ENCODE measurements at regions not wholly inside any gene's neighbourhood (a gene's known extent, or its start where the extent isn't known, plus 50 kb on each side); places are given as distances from the start of the nearest gene placed in this dataset.
"Not testable (repeated sequence)": the region's sequence is repeated elsewhere in the genome, so short reads cannot be mapped to it uniquely, and the experiment has no call there.

DNA sequence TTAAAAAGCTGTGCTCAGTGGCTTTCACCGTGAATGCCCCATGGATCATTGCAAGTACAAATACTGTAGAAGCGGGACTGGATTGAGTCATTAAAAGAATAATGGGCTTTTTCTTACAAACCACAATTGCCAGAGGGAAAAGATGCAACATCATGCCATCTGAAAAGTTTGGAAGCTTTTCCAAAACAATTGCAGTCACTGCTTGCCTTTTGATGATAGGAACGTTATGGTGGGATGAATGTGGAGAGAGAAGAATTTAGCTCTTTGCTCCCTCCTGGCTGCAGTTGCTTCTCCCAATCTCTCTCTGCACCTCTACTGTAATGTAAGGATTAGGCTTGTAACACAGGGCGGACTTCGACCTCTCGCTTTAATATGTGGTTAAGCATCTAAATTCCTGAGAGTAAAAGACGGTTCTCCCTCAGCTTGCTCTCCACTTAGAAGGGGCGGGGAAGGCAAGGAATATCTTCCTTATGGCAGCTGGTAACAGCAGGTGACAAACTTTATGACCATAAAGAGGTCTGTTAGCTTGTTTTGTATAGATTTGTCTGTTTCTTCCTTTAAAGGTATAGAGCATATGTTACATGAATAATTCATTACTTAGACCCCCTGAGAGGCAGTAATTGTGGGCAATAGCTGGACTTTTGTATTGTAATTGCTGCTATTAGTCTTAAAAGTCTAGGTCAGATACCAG, 376.1 kb downstream of the UTRN start:
- DNase-seq, result no peak

DNA sequence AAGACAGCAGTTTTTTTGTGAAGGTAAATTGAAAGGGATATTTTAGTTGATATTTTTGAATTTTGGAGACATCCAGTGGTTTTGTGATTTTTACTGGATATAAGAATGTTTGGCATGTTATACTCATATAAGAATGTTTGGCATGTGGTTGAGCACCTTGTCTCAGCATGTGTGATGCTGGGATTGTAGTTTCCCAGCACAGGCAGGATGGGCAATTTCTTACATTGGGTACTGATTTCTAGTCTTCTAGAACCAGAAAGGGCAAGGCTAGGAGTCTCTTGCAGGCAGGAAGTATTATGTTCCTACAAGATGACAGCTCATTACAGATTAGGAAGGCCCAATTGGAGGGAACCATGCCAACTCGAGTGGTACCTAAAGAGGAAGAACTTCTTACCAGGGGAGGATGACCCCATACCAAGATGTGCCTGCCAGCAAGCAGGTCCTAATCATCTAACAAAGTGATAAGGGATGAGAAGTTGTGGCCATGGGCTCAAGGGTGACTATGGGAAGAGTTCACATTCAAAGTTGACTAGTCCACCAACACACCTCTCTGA, 377.8 kb downstream of the UTRN start:
- no peak for DNase-seq

DNA sequence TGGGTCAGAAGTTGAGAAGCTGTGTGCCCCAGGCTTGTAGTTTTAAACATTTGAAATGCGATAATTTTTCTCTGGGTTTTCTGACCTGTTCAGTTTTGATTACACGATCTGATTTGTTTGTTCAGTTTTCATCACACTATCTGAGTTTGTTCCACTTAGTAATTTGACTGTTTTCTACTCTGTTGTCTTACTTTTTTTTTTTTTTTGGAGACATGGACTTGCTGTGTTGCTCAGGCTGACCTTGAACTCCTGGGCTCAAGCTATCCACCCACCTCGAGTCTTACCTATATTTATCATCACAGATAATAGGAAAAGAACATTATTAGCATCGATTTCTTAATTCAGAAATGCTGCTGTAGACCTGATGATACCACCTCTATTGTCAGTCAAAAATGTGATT, 379.1 kb downstream of the UTRN start:
- no peak for DNase-seq

DNA sequence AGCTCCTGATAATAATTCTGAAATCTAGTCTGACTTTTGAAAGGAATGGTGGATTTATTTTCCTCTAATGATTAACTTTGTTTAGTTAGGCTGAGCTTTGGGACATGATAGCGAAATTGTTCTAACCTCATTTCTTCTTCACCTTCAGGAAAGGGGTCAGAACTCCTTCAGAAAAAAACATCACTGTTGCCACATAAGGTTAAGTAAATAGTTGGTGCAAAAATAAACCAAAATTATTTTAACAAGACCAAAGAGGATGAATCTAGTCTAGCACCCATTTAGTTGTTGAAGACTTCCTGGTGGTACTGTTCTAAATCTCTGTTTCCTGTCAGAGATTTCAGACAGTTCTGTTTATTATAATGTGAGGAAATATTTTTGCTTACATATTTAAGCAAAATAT, 379.8 kb downstream of the UTRN start:
- DNase-seq, result no peak

DNA sequence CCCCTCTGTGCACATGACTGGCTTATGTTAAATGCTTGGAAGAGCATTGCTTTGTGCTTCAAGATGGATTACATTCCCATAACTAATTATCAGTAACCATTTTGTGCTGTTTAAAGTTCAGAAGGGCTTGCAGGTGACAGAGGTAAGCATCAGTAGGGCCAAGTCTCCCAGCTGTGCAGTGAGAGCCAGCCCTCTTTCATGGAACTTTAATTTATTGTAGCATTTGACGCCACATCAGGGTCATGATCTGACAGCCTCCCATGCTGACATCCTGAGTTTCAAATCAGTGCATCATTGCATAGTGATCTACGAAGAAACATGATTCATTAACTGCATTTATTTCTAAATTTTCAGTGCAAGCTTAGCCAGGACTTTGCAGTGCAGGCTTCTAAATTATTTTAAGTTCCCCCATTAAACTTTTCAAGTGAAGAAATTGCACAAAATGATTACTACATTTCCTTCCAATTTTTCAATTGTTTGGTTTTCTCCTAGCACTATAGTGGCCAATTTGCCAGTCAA, 380.9 kb downstream of the UTRN start:
- no peak for DNase-seq

DNA sequence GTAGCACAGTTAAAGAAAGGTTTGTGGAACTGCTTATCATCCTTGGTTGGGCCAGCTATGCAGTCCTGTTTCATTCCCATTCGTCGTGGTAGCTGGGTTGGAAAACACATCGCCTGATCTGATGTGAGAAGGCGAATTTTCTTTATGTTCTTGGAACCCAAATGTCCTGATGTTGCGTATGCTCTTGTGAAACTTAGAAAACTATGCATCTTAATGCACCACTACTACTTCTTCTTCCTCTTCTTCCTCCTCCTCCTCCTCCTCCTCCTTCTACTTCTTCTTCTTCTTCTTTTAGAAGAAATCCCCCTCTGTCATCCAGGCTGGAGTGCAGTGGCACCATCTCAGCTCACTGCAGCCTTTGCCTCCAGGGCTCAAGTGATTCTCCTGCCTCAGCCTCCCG, 381.6 kb downstream of the UTRN start:
- DNase-seq, result no peak

DNA sequence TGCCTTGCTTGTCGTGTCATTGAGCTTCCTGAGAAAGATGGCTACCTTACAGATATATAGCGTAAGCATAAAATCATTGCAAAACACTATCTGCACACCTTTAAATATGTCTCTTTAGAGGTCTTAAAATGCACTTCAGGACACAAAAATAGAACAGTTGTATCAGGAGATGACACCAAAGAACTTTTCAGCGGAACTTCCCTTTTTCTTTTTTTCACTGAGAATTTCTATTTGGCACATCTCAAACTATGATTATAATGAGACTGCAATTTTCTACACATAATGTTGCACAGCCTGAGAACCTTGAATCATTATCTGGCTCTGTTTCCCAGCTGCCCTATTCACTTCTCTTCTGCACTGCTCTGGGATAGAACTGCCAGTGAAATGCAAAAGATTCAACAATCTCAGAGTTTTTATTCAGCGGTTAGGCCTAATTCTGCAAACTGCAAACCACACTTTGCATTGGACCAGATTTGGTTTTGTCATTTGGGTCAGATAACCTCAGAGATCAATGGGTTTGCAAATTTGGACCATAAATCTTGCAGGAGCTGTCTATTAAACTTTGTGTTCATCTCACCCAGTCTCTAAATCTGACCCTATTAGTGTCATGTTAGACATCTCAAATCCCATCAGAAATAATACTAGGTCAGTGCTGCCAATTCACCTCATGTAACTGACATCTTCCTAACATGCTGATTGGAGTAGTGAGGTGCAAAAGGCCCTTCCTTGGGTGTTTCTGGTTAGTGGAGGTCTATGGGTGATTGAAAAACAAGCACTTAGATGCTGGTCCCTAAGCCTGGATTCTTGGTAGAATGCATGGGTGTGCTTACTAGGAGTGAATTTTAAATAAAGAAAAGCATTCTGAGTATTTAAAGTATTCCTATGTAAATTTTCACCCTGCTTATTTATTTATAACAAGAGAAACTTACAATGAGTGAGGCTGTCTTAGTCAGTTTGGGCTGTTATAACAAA, 382.7 kb downstream of the UTRN start:
- DNase-seq, result no peak

DNA sequence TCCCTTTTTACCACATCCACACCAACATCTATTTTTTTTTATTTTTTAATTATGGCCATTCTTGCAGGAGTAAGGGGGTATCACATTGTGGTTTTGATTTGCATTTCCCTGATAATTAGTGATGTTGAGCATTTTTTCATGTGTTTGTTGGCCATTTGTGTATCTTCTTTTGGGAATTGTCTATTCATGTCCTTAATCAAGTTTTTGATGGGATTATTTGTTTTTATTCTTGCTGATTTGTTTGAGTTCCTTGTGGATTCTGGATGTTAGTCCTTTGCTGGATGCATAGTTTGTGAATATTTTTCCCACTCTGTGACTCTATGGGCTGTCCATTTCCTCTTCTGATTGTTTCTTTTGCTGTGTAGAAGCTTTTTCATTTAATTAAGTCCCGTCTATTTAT, 385.1 kb downstream of the UTRN start:
- DNase-seq, result not testable (repeated sequence)

DNA sequence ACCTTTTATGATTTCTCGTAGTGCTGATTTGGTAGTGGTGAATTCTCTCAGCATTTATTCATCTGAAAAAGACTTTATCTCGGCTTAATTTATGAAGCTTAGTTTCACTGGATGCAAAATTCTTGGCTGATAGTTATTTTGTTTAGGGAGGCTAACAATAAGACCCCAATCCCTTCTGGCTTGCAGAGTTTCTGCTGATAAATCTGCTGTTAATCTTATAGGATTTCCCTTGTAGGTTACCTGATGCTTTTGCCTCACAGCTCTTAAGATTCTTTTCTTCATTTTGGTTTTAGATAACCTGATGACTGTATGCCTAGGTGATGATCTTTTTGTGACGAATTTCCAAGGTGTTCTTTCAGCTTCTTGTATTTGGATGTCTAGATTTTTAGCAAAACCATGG, 388.7 kb downstream of the UTRN start:
- no peak for DNase-seq

DNA sequence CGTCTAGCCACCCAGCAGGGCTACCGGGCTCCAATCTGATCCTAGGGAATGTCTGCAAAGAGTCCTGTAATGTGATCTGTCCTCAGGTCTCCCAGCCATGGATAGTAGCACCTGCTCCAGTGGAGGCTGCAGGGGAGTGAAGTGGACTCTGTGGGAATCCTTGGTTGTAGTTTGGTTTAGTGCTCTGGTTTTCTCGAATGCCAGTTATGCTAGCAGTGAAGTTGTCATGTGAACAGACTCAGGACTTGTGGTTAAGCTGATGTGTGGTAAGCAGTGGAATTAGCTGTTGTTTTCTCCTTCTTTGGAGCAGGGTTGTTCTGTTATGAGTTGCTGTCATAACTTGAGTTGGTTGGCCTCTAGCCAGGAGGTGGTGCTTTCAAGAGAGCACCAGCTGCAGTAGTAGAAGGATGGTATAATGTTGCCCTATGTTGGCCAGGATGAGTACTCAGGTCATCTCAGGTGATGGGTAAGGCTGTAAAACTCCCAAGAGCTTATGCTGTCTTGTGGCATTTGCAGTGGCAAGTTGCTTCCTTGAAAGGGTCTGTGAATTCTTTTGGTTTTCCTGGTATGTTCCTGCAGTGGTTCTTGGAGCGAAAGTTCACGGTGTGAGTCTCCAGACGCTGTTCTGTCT, 390.2 kb downstream of the UTRN start:
- no peak for DNase-seq

DNA sequence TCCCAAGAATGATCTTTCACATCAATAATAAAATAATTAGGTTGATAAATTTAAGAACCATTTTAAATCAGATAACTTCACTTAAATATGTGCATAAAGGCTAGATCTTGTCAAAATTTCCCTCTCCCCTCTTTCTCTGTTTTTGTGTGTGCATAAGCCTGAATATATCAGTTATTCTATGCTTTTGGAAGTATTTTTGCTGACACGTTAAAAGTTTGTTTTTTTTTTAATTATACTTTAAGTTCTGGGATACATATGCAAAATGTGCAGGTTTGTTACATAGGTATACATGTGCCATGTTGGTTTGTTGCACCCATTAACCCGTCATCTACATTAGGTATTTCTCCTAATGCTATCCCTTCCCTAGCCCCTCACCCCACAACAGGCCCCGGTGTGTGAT, 391.2 kb downstream of the UTRN start:
- not testable (repeated sequence) for DNase-seq

DNA sequence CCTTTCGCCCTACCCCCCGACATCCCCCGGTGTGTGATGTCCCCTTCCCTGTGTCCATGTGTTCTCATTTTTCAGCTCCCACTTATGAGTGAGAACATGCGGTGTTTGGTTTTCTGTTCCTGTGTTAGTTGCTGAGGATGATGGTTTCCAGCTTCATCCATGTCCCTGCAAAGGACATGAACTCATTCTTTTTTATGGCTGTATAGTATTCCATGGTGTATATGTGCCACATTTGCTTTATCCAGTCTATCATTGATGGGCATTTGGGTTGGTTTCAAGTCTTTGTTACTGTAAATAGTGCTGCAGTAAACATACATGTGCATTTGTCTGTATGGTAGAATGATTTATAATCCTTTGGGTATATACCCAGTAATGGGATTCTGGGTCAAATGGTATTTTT, 392.1 kb downstream of the UTRN start:
- DNase-seq, result not testable (repeated sequence)

DNA sequence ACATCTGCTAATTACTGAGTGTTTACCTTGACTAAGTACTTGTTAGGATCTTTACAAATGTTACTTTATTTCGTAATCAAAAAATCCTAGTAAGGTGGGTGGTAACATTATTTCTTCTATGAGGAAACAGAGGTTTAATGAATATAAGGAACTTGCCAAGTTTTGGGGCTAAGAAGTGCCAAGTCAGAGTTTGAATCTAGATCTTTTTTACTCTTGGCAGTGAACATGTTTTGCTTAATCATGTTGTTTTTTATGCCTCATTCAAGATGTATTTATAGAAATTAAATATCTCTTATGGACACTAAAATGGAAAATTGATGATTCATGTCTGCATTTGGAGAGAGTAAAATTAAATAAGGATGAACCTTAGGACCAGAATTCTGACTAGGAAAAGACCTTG, 393.7 kb downstream of the UTRN start:
- no peak for DNase-seq

DNA sequence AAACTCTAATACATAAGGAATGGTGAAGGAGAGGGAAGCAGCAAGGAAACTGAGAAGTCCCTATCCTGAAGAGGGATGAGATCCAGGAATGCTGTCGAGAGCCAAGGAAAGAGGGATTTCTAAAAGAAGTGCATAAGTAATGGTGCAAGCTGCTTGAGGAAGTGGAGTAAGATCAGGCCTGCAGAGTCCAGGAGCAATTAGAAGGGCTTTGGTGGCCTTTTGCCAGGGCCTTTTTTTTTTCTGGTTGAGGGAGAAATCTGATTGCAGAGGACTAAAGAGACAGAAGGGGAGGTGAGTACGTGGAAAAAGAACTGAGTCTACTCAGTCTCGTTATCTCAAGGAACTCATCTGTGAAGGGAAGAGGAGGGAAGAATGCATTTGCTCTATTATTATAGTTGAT, 396.2 kb downstream of the UTRN start:
- no peak for DNase-seq

DNA sequence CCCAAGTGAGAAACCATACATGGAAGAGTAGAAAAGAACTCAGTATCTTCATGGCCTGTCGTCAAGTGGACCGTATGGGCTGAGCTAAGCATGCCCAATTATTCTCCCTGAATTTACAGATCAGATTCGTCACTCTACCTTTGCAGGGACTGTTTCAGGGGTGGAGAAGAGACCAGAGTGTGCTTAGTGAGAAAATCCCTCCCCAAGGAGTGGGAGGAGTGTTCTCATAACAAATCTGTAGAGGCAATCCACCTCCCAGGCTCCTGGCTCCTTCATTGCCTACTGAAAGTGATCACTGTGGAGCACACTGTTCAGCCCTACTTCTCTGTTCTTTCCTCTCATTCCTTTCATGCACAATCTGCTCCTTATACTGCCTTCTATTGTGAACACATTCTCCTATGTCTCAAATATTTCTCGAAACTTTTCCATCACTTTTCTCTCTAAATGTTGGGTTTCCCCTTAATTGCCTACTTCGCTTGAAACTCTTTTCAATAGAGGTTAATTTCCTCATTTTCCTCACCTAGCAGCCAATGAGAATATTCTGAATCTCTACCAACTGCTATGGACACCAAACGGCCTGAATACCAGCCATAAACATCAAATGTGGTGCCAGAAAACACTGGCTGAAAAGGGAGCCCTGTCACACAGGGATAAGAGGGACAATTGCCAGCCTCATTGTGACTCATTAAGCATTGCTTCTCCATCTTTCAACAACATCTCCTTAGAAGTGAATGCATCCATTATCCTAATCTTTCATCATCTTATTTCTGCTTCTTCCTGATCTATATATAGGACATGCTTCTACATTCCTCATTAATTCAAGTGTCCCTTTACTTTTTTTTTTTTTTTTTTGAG, 398.3 kb downstream of the UTRN start:
- no peak for DNase-seq

DNA sequence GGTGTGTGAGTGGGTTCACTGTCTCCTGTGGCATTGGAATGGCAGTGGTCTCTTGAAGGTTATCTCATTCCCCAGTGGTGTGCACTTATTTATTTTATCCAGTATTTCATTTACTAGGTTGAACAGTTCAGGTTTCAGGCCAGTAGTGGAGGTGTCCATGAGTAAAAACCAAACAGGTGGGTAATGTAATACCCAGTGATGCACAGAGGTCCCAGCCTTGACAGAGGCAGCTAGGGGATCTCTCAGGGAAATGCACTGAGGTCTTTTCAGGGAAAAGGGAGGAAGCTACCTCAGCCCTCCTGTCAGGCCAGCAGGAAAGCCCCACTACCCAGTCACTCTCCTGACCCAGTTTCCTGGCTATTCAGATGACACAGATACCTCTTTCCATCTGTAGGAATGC, 403.6 kb downstream of the UTRN start:
- DNase-seq, result no peak

DNA sequence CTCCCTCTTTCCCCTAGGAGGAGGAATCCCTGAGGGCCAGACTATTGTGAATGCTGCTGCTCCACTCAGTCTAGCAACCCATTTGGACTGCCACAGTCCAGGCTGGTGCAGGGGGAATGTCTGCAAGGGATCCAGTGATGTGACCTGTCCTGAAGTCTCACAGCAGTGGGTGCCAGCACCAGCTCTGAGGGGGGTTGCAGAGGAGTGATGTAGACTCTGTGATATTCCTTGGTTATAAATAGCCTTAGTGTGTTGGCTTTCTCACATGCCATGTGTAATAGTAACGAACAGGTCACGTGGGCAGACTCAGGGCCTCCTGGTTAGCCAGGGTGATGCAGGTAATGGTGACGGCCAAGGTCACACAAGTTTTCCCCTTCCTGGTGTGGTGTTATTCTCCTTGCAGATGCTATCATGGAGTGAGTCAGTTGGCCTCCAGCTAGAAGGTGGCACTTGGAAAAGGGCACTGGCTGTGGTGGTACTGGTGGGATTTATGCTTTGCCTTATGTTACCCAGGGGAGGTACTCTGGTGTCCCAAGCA, 404.4 kb downstream of the UTRN start:
- no peak for DNase-seq

DNA sequence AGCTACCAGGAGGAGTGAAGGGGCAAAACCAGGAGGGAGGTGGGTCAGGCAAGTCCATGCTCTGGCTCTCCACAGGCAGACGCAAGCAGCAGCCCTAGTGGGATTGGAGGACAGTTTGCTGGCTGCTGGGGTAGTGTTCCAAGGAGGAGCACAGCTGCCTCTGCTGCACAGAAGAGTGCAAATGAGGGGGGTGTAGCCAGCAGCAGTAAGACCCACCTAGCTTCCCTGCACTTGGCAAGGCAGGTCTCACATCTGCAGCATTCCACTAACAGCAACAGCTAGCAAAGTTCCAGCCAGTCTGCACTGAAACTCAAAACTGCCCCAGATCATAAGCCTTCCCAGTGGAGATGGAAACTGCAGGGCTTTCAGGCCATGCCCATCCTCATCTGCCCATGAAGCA, 405.0 kb downstream of the UTRN start:
- DNase-seq, result no peak

DNA sequence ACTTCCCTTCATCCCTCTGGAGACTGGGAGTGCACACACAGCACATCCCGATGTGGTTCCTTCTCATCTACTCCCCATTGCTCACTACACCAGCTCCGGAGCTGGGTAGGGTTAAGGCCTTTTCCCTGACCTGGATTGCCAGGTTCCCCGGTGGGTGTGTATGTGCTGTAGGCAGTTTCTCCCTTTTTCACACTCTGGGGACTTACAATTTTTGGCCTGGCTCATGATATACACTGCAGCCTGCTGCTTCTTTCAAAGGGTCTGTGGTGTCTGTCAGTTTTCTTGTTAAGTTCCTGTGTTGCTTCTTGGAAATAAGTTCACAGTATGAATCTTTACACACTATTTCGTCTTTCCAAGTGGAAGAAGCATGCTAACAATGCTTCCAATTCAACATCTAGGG, 405.5 kb downstream of the UTRN start:
- no peak for DNase-seq

DNA sequence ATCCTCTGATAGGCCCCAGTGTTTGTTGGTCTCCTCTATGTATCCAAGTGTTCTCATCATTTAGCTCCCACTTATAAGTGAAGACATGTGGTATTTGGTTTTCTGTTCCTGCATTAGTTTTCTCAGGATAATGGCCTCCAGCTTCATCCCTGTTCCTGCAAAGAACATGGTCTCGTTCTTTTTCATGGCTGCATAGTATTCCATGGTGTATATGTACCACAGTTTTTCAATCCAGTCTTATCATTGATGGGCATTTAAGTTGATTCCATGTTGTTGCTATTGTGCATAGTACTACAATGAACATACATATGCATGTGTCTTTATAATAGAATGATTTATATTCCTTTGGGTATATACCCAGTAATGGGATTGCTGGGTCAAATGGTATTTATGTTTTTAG, 406.9 kb downstream of the UTRN start:
- DNase-seq, result not testable (repeated sequence)

DNA sequence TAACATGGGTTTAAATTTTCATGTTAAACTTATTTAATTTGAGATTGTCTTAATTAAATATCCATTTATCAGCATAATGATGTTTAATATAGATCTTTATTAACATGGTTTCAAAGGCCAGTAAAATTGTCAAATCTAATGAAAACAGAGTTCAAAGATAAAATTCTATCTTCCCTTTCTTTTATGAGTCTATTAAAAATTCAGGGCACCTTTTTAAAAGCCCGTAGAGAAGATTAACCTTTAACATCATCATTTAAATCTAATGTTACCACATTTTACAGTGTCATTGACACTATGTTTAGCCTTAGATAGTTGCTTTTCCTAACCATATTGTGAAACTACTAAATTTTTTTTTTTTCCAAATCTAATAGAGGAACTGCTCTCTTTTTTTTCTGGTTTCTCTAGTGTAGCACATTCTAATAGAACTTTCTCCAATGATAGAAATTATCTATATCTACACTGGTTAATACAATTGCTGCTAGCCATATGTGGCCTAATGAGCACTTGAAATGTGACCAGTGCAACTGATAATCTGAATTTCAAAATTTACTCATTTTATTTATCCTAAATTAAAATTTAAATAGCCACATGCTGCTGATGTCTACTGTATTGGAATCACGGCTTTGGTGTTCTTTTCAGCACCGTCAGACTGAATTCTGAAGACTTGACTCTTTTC, 410.9 kb downstream of the UTRN start:
- no peak for DNase-seq

All from GOT3 (cell line).